GM18951 (cell line): ENCODE measurements at regions not wholly inside any gene's neighbourhood (a gene's known extent, or its start where the extent isn't known, plus 50 kb on each side); places are given as distances from the start of the nearest gene placed in this dataset.
"Not testable (repeated sequence)": the region's sequence is repeated elsewhere in the genome, so short reads cannot be mapped to it uniquely, and the experiment has no call there.

Experiments used
- POLR2A ChIP-seq: IDR thresholded peaks from 4 replicates; pipeline ENCODE4 v1.6.1; 2011; ENCODE audit warnings: mild to moderate bottlenecking; ENCODE audit not compliant: insufficient read length, insufficient read depth; ENCODE audit errors: extremely low read depth
- in situ Hi-C: fragments of 300-500 bp; cut with MboI; formaldehyde crosslinking; loops from one replicate; pipeline ENCODE4 v1.12.0; 2022; ENCODE audit warnings: low sequenced_read_pairs, mixed read lengths, inconsistent platforms; ENCODE audit not compliant: unreplicated experiment

DNA sequence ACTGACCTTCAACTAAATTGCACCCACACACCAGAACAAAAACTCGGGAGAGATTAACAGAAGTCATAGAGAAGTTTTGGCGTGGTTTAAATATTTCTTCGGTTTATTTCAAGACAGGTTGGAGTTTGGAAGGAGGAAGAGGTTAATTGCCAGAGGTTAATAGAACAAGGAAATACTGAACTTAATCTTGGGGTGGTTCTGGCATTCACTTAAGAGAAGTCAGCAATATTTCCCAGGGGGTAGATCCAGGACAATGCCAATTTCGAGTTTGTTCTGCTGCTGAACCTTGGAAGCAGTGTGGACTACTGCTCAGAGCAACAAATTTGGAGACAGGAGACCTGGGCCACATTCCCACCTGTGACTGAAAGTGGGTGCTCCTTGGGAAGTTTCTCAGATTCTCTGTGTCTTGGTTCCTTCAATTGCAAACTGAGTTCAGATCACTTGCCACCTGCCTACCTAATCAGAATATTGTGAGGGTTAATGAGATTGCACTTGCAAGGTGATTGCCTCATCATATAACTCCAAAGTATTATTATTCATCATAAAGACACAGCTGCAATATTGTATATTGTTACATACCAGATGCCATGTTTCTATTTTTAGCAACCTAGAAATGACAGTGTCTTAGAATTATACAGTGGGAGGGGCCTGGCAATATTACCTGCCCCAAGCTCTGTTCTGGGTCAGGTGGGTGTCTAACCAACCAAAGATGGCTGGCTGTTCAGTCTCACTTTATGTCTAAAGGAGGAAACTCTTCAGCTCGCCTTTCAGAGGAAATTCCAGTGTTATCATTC is 217.4 kb downstream of the CDCA7 start:
- TF ChIP-seq POLR2A = no peak
- in situ Hi-C loops = no loop called here

DNA sequence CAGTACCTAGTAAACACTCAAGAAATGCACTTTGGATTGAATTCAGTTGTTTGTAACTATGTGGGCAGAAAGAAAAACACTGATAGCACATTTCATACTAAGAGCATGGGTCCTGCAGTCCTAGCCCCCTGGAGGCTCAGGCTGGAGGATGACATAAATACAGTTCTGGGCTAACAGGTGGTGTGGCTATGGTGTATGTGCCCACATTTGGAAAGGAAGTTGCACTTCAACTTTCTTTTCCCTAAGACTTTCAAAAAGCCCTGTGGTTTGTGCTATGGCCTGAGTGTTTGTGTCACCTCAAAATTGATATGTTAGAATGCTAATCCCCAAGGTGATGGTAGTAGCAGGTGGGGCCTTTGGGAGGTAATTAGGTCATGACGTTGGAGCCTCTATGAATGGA is 218.2 kb downstream of the CDCA7 start:
- TF ChIP-seq POLR2A = no peak
- in situ Hi-C loops = no loop called here

DNA sequence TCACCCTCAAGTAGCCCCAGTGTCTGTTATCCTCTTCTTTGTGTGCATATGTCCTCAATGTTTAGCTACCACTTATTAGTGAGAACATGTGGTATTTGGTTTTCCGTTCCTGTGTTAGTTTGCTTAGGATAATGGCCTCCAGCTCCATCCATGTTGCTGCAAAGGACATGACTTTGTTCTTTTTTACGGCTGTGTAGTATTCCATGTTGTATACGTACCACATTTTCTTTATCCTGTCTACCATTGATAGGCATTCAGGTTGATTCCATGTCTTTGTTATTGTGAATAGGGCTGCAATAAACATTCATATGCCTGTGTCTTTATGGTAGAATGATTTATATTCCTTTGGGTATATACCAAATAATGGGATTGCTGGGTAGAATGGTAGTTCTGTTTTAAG is 219.1 kb downstream of the CDCA7 start:
- in situ Hi-C loops = not testable (repeated sequence)

DNA sequence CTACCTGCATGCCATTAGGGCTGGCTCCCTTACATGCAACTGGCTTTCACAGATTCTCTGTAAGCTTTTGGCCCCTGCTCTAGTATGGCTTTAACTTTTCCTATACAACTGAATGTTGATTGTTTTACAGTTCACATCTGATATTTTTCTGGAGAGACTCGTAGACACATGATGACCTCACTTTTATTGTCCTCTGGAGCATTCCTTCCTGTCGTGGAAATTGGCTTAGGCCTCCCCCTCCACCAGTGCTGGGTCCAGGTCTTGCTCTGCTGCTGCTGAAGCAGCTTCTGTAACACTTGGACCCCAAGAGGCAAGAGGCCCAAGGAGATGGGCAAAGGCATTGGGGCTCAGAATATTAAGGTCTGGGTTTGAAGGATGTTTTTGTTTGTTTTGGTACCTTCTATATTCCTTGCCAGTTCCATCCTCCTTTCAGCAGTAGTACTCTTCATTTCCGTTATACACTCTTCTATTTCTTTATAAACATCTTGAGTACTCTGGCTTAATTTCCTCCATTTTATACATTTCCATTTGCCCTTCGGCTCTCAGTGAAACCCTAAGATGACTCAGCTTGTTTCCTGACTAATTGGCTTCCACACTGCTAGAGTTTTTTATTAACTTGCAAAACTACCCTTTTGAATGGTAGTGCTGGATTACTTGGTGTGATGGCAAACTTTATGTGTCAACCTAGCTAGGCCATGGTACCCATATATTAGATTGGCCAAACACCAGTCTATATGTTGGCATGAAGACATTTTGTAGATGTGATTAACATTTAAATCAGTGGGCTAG is 219.8 kb downstream of the CDCA7 start:
- TF ChIP-seq POLR2A = no peak
- in situ Hi-C loops = no loop called here

DNA sequence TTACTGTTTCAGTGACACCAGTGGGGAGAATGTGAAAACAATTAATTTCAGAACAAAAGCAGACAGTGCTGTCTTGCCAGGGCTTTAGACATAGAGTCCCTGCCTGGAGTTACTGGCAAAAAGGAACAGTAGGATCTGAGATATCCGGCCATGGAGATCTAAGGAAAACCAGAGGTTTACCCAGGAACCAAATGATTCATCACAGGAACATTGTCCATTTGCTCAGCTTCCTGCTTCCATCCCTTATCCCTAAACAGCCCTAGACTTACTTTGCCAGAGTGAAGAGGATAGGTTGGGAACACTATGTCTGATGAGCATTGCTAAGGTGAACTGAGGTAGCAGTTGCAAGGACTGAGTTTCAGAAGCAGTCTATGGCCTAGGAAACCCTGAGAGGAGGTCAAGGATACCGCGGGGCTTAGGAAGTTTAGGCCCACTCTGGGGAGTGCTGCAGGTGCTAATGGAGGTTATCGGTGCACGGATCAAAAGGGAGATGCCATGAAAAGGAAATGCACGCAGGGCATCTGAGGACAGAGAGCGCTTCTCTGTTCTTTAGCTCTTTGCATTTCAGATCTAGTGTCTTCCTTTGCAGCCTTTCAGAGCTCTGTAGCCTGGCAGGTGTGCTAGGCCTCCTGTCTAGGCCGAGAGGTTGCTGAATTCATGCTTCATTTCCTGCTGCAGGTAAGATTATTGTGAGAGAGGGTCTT is 223.9 kb downstream of the CDCA7 start:
- no peak for TF ChIP-seq POLR2A
- in situ Hi-C loops = no loop called here

DNA sequence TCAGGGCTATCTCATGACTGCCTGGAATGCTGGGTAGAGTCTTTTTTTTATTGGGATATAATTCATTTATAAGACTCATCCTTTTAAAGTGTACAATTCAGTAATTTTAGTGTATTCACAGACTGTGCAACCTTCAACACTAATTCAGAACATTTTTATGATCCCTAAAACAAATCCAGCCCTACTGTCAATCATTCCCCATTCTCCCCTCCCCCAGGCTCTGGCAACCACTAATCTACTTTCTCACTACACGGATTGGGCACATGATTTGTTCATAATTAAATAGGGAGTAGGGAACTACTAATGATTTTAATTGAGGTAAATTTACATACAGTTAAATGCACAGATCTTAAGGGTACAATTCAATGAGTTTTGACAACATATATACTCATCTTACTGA is 225.7 kb downstream of the CDCA7 start:
- TF ChIP-seq POLR2A = no peak
- in situ Hi-C loops = no loop called here

DNA sequence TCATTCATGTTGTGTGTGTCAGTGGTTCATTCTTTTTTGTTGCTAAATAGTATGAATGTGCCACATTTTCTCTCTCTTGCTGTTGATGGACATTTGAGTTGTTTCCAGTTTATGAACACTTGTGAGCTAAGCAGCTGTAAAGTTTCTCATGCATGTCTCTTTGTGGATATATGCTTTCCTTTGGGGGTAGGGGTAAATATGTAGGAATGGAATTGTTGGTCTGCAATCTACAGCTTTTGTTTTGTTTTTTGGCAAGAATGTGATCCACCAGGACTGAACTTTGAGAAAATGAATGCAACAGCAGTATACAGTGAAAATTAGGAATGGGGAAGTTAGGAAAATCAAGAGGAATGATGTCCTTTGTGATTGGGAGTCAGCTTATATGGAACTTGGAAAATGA is 226.3 kb downstream of the CDCA7 start:
- no peak for TF ChIP-seq POLR2A
- in situ Hi-C loops = no loop called here

DNA sequence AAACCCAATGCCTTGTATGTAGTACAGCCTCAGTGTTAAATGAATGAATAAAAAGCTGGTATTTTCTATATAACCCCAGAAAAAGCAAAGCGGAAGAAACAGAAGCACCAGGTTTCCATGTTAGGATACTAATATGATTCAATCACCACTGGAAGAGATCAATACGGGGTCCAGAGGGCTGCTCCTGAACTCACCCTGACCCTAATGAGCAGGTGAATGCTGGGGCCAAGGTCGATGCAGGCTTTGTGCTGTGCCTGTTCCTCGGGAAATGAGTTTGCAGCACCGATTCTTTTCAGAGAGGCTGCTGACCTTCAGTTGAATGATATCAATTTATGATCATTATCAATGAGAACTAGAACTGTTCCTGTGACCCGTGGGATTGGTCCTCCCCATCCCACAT is 228.5 kb downstream of the CDCA7 start:
- no peak for TF ChIP-seq POLR2A
- in situ Hi-C loops = no loop called here

DNA sequence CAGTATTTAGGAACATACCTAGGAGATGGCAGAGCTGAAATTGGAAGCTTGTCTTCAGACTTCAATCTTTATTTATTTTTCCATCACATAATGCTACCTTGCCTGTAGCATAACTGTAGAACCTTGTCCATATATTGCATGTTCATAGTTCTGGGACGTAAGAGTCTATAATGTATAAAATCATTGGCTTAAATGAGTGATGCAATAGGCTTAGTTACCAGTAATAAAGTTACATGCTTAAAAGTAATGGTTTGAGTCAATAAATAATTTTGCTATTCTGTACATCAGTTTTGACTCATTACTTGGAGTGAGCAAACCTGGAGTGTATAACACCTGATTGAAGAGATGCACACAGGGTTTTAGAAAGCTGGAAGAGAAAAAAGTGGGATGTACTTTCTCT is 229.3 kb downstream of the CDCA7 start:
- in situ Hi-C loops = no loop called here
- TF ChIP-seq POLR2A = no peak

DNA sequence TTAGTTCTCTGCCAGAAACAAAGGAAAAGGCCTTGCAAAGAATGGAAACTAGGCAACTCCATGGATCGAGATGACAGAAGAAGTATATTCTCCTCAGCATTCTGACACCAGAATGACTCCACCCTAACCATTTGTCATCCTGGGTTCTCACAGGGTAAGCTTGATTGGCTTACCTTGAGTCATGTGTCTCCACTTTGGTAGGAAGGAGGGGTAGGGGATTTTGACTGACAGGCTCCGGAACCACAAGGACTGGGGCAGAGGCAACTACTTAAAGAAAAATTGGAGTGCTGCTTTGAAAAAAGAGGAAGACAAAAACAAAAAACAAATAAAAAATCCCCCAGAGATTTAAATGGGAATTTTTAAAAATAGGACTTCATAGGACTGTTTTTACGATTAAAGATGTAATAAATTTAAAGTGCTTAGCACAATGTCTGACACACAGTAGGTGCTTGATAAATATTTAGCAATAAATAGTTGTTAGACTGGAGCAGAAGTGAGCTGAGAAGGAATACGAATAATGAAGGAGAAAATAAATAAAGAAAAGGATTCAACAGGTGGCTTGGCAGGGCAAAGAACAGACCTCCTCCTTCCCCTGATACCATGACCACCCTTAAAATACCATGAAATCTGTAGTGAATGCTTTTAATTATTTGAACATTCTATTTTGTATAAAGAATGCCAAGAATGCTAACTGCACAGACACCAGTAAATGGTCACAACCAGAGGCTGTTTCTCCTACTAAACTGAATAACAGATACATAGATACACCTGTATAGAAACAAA is 230.2 kb downstream of the CDCA7 start:
- in situ Hi-C loops = no loop called here
- TF ChIP-seq POLR2A = no peak

DNA sequence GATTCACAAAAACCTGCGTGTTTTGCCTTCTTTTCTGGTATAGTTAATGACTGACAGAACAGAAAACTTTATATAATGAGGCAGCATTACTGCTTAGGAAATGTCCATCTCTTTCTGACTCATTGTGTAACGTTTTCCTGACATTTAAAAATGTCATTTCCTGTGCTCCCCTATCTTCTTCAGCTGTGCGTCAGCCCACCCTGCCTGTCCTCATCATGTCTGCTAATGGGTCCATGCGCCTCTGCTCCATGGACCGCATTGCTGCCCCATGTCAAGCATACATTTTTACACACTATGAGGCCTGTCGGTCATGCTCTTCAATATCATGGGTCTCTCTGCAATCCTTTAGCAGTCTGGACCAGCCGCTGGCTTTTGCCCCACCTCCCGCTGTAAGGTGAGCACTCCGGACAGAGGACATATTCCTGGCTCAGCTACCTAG is 234.3 kb downstream of the CDCA7 start:
- no peak for TF ChIP-seq POLR2A
- in situ Hi-C loops = no loop called here

DNA sequence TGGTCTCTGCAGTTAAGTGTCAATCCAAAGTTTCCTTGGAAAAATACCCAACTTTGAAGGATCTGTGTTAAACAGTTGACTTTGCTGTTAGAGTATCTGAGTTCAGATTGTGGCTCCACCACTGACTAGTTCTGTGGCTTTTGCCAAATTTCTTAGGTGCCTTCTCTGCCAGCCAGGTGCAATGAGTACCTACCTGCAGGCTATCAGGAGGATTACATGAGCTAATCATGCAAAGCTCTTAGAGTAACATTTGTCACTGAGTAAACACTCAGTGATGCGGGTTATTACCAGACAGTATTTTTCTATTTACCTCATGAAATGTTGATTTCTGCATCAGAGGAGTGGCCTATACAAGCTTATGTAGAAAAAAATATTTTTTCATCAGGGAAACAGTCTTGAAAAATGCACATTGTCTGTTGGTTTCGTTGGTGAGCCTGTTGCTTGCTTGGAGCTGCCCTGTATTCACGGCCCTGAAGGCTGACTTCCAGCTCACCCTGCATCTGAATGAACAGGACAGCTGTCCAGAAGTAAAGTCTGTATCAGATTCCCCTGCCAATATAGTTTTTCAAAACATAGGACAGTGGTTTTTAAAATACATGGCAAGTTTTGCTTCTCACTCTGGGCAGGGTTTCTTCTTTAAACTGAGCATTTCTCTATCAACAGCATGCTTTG is 235.1 kb downstream of the CDCA7 start:
- TF ChIP-seq POLR2A = no peak
- in situ Hi-C loops = no loop called here
